Stimulated activated CD4-positive, alpha-beta T cell treated with anti-CD3 and anti-CD28 coated beads, Interleukin-4, amount 100 ng/mL, for 4 hours (primary cell): ENCODE measurements at regions not wholly inside any gene's neighbourhood (a gene's known extent, or its start where the extent isn't known, plus 50 kb on each side); places are given as distances from the start of the nearest gene placed in this dataset.

ENCODE experiments used
- DNase-seq, 2 experiments: peaks; one replicate each; pipeline ENCODE4 v3.0.0-alpha.2; 2020

DNA sequence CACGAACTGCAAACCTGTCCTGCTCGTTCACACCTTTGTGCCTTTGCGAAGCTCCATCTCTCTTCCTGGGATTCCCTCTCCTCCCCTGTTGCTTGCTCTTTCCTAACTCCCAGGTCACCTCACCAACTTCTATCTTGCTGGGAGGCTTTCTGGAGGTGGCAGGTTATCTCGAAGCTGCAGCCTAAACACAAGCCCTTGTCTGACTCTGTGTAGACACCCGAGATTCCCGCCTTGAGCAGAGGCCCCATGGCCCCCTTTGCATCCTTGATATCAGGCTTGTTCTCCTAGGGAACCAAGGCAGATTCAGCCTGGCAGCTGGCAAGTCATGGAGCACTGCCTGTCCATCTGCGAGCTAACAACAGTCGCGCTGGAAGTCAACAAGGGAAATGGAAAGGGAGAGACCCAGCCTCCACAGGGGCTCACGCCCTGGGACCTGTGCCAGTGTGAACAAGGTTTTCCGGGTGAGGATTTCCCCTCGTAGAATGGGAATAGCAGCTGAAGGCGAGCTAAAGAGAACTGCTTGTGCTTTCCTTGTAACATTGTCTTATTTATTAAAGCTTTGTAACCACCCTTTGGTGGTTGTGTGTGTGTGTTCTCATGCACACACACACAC lies 109.5 kb upstream of the JUN start:
- DNase-seq: no peak

DNA sequence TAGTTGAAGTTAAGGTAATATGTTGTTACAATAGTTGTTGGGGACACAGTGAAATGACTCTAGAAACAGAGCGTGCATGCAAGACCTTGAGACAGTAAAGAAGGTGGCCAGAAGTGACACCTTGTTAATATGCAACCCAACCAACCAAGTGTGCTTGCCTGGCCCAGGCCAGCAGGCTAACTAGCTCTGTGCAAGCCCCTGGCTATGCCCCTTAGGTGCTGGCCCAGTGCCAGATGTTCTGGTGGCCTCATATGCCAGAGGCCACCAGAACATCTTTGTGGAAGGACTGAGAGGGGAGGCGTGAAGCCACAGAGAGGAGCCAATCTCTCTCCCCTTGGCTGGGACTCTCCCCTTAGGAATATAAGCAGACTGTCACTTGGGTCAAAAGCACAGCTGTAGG lies 111.2 kb upstream of the JUN start:
- no peak for DNase-seq

DNA sequence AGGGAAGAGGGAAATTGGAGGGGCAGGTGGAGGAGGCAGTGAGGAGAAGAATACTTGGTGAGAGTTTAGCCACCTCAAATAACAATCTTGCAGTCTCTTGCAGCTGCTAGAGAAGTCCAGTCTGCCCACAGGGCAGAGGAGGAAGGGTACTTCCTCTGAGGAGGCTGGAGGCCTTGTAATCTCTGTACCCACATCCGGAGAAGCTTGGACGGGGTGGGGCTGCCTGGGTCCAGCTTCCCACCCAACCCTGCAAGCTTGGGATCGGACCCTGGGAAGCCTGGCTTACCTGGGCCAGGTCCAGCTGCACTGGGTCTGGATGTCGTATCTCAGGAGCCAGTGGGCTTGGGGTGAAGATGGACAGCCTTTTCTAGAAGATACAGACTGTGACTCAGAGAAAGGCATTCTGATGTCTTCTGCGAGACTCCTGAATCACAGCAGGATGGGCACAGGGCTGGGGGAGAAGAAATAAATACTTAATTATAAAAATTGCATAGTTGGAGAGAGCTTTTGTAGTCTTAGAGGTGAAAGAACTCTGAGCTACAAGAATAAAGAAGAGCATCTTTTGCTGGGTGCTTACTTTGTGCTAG lies 111.8 kb upstream of the JUN start:
- no peak for DNase-seq

DNA sequence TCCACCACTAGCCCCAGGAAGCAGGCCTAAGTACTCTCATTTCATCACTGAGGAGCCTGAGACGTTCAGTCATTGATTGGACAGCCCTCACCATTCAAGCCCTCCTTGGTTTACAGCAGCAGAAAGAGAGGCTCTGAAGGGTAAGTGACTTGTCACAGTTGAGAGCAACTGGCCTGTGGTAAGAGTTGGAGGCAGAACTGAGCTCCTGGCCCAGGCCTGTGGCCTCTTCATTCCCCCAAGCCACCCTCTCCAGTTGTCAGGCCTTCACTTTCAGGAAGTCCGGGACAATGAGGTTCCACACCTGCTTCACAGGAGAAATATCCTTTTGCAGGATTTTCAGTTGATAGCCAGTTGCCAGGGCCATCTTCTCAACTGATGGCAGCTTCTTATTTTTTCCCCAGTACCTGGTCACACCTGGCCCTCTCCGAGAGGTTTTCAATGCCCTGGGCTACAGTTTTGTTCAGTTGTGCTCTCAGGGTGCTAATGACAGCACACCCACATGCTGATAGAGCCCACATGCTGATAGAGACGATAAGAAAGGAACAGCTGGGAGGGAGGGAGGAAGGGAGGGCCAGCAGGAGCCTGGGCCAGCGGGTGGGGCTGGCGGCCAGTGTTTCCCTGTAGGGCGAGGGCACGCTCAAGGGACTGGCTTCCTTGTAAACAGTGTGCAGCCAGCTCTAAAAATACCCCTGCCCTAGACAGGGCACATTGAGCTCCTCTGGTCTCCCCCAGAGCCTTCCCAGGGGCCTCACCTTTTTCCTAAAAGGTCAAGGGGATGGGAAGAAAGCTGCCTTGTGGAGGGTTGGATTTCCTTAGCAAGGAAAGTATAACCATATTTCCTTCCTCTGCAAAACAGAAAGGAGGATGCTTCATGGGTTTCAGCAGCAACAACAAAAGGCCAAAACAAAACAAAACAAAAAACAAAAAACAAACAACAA lies 112.7 kb upstream of the JUN start:
- DNase-seq: no peak

DNA sequence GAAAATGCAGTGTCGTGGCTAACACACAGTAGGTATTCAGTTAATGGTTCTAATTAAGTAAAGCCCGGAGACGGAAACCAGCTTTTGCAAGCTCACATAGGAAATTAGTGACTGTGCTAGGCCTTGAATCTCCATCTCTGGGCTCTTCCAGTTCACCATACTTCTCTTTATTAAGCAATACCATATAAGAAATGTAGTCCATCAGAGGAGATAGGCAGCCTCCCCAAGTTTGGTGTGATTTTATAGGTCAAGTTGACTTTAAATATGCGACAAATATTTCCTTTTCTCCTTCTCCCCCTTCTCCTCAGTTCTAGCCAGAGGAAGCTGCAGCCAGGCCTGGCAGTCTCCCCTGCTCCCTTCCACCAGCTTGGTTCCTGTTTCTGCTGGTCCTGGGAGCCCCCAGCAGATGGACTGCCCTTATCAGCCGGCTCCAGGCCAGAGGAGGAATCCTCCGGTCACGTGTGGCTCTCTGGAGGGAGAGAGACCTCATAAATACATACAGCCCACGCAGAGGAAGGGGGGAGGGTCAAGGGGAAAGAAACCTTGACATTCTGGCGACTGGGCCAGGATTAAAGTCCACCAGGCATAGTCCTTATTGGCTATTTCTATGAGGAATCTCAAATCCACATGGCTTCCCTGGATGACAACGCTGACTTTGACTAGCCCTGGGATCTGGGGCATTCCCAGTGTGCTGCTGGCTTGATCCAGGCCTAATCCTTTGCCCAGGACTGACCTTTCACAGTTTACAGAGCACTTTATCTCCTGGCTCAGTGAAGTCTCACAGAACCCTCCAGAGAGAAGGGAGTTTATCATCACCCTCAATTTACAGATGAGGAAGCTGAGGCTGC lies 115.1 kb upstream of the JUN start:
- DNase-seq: no peak

DNA sequence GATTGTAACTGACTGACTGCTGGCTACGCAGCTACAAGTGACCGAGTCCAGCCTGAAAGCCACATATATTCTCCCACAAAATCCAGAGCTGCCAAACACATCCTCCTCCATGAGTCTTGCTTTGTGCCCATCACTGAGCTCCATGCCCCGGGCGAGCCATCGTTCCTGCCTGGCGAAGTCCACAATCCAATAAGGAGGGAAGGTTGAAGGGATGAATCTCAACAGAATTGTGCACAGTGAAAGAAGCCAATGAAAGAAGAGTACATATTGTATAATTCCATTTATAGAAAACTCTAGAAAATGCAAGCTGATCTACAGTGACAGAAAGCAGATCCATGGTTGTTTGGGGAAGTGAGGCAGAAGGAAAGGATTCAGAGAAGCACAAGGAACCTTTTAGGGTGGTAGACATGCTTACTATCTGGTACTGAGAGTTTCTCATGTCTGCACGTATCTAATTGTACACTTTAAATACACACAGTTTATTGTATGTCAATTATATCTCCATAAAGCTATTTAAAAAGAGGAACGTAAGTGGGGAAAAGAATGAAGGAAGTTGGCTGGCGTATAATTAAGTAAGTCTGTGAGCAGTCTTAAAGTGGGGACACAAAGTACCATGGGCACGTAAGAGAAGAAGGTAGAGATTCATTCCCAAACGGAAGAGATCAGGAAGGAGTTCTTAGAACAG lies 115.9 kb upstream of the JUN start:
- no peak for DNase-seq

DNA sequence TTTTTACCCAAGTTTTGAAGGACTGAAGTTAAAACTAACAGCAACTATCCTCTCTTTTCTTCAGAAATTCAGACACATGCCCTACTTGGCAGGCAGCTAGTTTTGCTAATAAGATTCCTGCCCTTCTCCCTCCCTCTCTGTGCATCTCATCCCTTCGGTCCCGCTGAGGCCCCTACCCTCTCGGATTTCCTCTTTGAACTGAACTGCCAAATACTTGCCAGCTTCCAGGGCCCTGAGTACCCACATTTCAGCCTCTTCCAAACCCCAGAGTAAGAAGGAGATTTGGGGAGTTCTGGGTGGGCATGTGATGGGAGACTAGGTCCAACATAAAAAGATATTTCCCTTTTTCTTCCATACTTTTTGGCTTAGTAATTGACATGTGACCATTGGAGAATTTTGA lies 116.5 kb upstream of the JUN start:
- DNase-seq: no peak

DNA sequence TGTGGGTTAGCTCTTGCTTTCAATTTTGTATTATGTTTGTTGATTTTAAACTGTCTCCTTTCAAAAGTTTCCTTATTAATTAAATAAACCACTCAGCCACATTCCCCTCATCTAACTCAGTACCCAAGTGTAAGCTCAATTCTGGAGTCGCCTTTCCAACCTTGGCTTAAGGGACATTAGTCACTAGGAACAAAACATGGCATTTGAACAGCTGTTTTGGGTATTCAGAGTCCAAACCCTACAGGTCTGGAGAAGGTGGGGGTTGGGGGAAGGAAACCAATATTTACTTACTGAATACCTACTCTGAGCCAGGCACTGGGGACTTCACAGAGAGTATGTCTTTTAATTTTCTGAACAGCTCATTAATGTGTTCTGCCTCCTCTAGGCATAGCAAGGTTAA lies 117.2 kb upstream of the JUN start:
- DNase-seq: no peak

DNA sequence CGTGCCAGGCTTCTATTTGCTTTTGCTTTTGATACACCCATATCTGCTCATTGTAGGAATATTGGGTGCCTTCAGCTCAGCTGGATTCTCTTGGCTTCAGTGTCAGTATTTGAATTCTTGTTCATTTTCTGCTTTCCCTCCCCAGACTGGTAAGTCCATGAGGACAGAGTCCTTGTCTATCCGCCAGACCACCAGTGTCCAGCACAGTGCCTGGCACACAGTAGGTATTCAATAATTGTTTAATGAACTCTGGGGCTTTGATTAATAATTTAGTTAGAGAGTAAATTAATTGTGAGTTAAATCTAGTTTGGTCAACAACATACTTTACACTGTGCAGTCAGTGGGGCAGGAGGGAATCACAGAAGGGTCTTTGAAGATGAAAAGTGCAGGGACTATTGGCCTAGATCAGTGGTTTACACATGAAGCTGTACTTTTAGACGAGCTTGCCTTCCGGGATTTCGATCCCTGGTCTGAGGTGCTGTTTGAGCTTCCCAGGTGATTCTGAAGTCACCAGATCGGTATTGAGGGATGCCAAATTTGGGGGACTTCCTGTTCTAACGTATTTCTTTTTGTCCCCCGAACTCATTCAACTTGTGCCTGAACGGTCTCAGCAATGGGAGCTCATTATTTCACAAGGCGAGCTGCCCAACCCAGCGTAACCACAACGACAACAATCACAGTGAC lies 119.1 kb upstream of the JUN start:
- DNase-seq: no peak

DNA sequence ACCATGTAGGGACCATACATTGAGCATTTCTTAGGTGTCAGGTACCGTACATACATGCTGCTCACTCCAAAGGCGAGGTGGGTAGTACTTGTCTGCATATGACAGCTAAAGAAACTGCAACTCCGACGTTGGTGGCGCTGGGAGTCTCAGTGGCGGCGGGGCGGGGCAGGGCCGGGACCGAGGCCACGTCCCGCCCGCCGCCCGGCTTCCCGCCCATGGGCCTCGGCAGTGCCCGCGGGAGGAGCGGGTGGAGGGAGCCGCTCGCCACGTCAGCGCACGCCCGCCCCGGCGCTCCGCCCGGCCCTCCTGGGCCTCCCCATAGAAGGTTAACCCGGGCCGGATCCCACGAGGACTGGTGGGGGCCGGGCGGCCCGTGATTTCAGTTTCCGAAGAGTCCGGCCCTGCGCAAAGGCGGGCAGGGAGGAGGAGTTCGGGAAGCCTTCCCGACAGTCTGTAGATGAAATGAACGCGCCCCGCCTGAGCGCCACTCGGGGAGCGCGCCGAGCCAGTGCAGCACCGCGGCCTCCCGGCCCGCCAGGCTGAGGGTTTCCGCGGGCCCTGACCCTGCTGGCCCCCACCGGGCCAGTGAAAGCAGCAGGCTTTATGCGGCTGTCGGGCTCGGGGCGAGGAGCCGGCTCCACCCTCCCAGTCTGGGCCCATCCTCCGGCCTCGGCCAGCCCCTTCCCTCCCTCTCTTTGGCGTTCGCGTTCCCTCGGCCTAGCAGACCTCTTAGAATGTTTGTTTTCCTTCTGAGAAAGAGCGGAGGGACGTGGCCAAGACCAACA lies 119.9 kb upstream of the JUN start:
- DNase-seq: peak; percentile 74 to 82

DNA sequence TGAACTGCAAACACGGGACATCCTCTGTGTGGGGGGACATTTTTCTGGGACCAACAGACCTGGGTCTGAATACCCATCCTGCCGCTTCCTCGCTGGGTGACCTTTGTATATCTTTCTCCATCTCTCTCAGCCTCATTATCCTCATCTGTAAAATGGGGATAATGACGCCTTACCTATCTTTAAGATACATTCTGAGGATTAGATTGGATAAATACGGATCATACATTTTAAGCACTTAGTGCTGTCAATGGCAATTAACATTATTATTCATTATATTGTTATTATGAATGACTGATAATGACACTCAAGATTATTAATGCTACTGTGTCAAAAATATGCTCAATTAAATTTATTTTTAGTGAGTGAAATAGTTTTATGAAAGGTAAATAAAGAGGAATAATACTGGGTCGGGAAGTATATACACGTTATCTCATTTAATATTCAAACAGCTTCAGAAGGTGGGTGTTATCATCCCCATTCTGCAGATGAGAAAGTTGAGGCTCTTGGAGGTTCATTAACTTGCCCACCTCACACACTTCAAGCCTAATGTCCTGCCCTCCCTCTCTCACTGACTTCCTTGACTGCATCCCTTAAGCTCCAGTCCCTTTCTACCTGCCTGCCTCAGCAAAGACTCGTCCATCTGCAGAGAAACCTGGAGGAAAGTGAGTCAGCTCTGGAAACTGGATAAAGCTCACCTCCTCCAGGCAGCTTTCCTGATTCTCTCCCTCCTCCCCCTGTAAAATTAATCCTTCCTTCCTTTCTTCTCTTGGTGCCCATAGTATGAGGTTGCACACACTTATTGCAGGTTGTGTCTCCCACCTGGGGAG lies 120.7 kb upstream of the JUN start:
- DNase-seq: no peak

DNA sequence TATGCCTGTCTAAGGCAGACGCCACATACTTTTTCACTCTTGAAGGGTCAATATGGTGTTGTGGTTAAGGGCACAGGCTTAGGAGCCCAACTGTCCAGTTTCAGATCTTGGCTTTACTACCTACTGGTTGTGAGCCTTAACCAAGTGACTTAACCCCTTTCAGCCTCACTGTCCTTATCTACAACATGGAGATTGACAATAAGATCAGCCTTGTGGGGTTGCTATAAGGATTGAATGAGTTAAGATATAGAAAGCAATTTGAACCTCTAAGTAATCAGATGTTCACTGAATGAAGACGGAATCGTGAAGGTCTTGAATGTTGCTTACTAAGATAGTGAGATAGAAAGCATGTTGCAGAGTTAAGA lies 121.3 kb upstream of the JUN start:
- DNase-seq: no peak

DNA sequence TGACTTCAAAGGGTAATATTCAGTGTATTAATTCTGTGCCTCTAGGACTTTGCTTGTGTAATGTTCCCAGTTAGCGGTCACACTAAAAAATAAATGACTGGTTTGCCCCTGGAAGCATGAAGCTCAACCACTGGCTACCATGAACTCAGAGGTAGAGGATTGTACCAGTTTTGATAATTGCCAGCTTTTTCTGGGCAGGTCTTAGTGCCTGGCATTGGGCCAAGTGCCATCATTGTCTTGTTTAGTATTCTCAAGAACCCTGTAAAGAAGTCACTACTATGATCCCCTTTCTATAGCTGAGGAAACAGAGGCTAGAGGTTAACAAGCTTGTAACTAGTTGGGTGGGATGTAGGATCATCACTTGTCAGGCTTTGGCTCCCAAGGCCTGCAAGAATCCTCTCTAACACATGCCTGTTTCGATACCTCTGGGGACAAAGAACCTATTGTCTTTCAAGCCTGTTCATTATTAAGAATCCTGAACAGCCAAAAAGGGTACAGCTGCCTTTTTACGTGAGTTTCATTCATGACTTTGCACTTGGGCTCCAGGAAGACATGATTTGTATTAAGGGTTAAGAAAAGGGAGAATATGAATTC lies 121.9 kb upstream of the JUN start:
- no peak for DNase-seq

DNA sequence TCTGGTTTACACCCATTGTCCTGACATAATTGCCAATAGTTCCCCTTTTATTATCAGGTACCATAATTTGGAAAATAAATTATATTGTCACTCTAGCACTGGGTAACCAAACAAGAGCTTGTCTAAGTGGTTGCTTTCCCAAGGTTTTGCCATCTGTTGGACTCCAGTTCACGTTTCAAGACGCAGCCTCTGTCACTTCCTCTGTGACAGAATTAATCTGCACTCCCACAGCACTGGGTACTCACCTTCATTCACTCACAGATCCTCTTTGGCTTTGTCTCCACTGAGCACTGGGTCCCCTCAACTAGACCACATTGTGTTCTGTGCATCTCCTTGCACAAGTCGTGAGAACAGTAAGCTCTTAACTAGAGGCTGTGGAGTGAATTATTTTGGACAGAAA lies 123.6 kb upstream of the JUN start:
- no peak for DNase-seq

DNA sequence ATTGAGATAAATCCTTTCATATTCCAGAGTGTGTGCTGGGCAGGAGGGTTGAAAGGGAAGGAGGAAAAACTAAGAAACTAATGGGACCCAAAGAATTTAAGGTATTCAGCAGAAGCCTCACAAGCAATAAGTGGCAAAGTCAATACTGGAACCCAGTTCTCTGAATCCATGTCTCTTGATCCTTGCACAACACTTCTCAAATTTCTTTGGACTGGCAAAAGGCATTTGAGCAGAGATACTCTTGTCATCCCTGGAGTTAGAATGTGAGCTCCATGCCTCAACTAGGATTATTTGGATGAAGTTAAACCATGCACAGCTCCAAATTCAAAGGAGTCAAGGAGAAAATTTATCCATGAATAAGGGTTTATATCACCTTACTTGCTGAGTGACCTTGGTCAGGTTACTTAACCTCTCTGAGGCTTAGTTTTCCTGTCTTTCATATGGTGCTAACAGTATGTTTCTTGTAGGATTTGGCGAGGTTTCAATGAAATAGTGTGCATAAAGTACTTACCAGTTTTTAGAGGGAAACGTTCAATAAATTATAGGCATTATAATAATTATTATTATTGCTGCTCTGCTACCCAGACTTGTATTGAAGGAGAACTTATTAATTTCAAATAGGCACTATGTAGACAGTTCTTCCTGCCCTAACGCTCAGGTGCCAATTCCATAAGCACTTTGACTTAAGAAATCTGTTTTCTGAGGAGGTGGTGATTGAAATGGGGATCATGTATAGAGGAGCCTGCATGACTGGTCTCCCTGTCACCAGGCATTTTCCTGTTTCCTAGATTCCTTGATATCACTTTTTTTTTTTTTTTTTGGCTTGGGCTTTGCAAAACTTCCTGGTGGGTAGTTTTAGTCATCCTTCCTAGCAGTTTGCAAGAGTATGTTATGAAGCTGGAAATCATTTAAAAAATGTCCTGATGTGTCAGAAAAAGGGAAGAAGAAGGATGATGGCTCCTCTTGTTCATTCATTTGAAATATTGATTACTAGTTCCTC lies 125.0 kb upstream of the JUN start:
- no peak for DNase-seq

DNA sequence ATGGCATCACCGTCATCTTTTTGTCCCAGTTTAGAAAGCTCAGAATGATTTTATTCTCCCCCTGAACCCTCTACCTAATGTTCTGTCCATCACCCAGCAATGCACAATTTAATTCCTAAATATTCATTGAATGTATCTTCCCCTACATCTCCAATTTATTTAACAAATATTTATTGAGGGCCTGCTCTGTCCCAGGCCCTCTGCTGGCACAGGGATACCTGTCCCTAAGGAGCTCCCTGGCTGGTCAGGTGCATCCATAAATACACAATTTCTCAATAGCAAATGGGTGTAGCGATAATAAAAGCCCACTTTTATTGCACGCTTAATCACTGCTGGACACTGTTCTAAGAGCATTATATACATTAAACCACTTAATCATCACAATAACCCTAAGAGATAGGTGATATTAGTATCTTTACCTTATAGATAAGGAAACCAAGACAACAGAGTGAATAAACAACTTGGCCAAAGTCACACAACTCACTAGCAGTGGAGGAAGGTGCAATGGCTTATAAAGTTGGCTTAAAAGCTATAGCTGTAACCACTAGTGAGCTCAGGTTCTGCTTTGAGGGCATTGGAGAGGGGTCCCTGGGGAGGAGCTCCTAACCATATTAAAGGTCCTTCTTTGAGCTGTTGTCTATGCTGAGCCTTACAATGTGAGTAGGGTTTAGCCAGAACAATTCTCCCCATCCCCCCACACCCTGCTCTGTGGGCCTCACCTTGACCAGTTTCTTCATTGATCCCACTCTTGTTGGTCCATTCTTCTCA lies 126.3 kb upstream of the JUN start:
- DNase-seq: no peak

DNA sequence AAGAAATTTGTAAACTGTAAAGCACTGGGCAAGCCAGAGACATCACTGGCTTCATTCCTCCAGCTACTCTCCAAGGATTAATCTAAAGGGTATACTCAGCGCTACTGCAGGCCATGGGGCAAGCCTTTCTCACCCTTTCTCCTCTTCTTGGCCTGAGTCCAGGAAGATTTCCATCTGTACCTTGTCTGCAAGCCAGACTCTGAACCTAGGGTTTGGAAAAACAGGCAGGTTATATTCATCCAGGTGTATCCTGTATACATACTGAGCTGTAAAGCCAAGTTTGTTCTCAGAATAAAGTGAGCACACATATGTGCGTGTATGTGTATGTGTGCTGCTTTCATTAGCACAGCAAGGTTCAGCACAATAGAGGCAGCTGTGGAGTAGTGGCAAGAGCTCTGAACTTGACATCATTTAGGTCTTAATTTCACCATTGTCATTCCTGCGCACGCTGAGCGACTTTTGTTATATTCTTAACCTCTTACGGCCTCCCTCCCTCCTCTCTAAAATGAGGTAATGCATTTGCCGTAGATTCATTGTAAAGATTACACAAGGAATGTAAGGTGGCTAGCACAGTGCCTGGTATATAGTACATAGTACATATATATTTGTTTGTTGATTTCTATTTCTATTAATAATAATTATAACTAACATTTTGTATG lies 128.1 kb upstream of the JUN start:
- DNase-seq: no peak
